RWPE2 (cell line): ENCODE measurements at regions not wholly inside any gene's neighbourhood (a gene's known extent, or its start where the extent isn't known, plus 50 kb on each side); places are given as distances from the start of the nearest gene placed in this dataset.

Experiments used
- ATAC-seq: fragments of 200-7000 bp; cut with Tn5 transposase; 3 replicates; pipeline ENCODE4 v1.9.1; 2021; ENCODE audit warnings: low read depth
- DNase-seq: peaks from one replicate; pipeline ENCODE4 v3.0.0-alpha.2; 2020; ENCODE audit warnings: low spot score
- H3K27ac ChIP-seq: fragments of 450-650 bp; 2 replicates; pipeline ENCODE4 v1.5.1; 2017; ENCODE audit warnings: mild to moderate bottlenecking; ENCODE audit not compliant: poor library complexity, severe bottlenecking
- H3K27me3 ChIP-seq: fragments of 250-450 bp; sonication (Bioruptor Pico); 2 replicates; pipeline ENCODE4 v1.5.1; 2021; ENCODE audit warnings: mild to moderate bottlenecking, moderate library complexity; ENCODE audit not compliant: insufficient read depth, poor library complexity, severe bottlenecking
- H3K36me3 ChIP-seq: fragments of 250-450 bp; sonication (Bioruptor Pico); 2 replicates; pipeline ENCODE4 v1.5.1; 2020; ENCODE audit warnings: low read depth, mild to moderate bottlenecking, moderate library complexity
- H3K4me1 ChIP-seq: fragments of 250-450 bp; sonication (Bioruptor Pico); 2 replicates; pipeline ENCODE4 v1.5.1; 2021; ENCODE audit warnings: mild to moderate bottlenecking, moderate library complexity; ENCODE audit not compliant: insufficient read depth, poor library complexity, severe bottlenecking
- H3K4me3 ChIP-seq: fragments of 250-450 bp; sonication (Bioruptor Pico); 2 replicates; pipeline ENCODE4 v1.5.1; 2021; ENCODE audit warnings: mild to moderate bottlenecking, moderate library complexity; ENCODE audit not compliant: severe bottlenecking
- H3K9me3 ChIP-seq: fragments of 250-450 bp; sonication (Bioruptor Pico); 2 replicates; pipeline ENCODE4 v1.5.1; 2021; ENCODE audit warnings: mild to moderate bottlenecking, moderate library complexity; ENCODE audit not compliant: severe bottlenecking
- CTCF ChIP-seq: fragments of 450-650 bp; IDR thresholded peaks from one replicate; pipeline ENCODE4 v1.5.1; 2017; ENCODE audit warnings: mild to moderate bottlenecking, moderate library complexity; ENCODE audit not compliant: poor library complexity, severe bottlenecking

- TF ChIP-seq CTCF = no peak
- H3K4me1 ChIP-seq = peaks cover 5% of the 10 kb centered on the region
- no peaks in the 10 kb centered on the region for H3K27me3 ChIP-seq
- H3K36me3 ChIP-seq = no peaks in the 10 kb centered on the region
- peak; percentile 62; the same call in 1 of the 3 replicates for ATAC-seq
- no peak for DNase-seq
- no peaks in the 10 kb centered on the region for H3K9me3 ChIP-seq
- no peak overlapping the region for H3K4me3 ChIP-seq
- no peak overlapping the region for H3K27ac ChIP-seq
These were observed 145.5 kb upstream of the BLID start for GRCh38 chr11:122261546-122261945.

- H3K36me3 ChIP-seq = no peaks in the 10 kb centered on the region
- H3K4me1 ChIP-seq = peaks cover 5% of the 10 kb centered on the region
- H3K27me3 ChIP-seq = no peaks in the 10 kb centered on the region
- ATAC-seq = no peak
- no peak overlapping the region for H3K27ac ChIP-seq
- DNase-seq = no peak
- no peak for TF ChIP-seq CTCF
- H3K4me3 ChIP-seq = no peak overlapping the region
- H3K9me3 ChIP-seq = no peaks in the 10 kb centered on the region
These were observed 143.3 kb upstream of the BLID start for GRCh38 chr11:122259195-122259821.

GRCh38 chr11:122258446-122259194, 142.6 kb upstream of the BLID start:
- TF ChIP-seq CTCF = no peak
- Histone ChIP-seq H3K4me1 (peaks cover 12% of the 10 kb centered on the region), H3K36me3 (no peaks in the 10 kb centered on the region), H3K27ac (no peak overlapping the region), H3K4me3 (no peak overlapping the region), H3K9me3 (no peaks in the 10 kb centered on the region), H3K27me3 (no peaks in the 10 kb centered on the region)
- no peak for DNase-seq
- no peak for ATAC-seq

GRCh38 chr11:122253589-122254231, 137.7 kb upstream of the BLID start:
- no peaks in the 10 kb centered on the region for H3K36me3 ChIP-seq
- ATAC-seq (peak; percentile 57; the same call in 2 of the 3 replicates), DNase-seq (no peak)
- peaks cover 35% of the 10 kb centered on the region for H3K4me1 ChIP-seq
- peak overlapping the region; percentile 37 for H3K27ac ChIP-seq
- no peak overlapping the region for H3K4me3 ChIP-seq
- no peak for TF ChIP-seq CTCF
- no peaks in the 10 kb centered on the region for H3K9me3 ChIP-seq
- no peaks in the 10 kb centered on the region for H3K27me3 ChIP-seq

DNA sequence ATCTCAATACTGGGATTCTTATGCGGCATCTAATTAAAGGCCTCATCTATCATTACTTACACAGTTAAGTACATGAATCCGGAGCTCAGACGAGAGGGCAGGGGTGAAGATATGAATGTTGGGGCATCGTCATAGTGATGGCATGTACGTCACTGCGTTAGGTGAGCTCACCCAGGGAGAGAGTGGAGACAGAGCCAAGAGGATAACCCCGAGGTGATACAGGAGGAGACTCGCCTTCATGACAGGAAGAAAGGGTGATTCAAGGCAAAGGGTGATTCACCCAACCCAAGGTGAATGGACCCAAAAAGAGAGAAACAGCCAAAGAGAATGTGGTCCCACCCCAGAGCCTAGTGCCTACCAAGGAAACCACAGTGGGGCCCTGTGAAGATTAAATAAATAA, 132.9 kb upstream of the BLID start:
- Histone ChIP-seq H3K4me1 (peaks cover 32% of the 10 kb centered on the region), H3K27ac (peak overlapping the region; percentile 47), H3K36me3 (no peaks in the 10 kb centered on the region), H3K27me3 (no peaks in the 10 kb centered on the region), H3K9me3 (no peaks in the 10 kb centered on the region), H3K4me3 (no peak overlapping the region)
- ATAC-seq (peak; percentile 97), DNase-seq (peak; percentile 76)
- TF ChIP-seq CTCF = no peak
